ENCODE measurements at regions not wholly inside any gene's neighbourhood (a gene's known extent, or its start where the extent isn't known, plus 50 kb on each side); places are given as distances from the start of the nearest gene placed in this dataset.

GRCh38 chr19:30167976-30168635 lies 204.1 kb upstream of the ZNF536 start:
- H3K4me3 ChIP-seq (ENCODE audit: low read length) = no peak overlapping the region
- TF ChIP-seq ZNF274 (IDR thresholded peaks at IDR 0.05; ENCODE audit: low read depth, low read length) = no peak

- TF ChIP-seq ZNF274 (IDR thresholded peaks at IDR 0.05; ENCODE audit: low read depth, low read length) = no peak
- no peak overlapping the region for H3K4me3 ChIP-seq (ENCODE audit: low read length)
These were observed 203.4 kb upstream of the ZNF536 start for GRCh38 chr19:30168760-30169159.

- no peak overlapping the region for H3K4me3 ChIP-seq (ENCODE audit: low read length)
- TF ChIP-seq ZNF274 (IDR thresholded peaks at IDR 0.05; ENCODE audit: low read depth, low read length) = no peak
These were observed 202.8 kb upstream of the ZNF536 start for GRCh38 chr19:30169196-30169900.

- no peak for TF ChIP-seq ZNF274 (IDR thresholded peaks at IDR 0.05; ENCODE audit: low read depth, low read length)
These were observed 202.1 kb upstream of the ZNF536 start for GRCh38 chr19:30170081-30170480.

GRCh38 chr19:30170495-30171137 lies 201.6 kb upstream of the ZNF536 start:
- no peak overlapping the region for H3K4me3 ChIP-seq (ENCODE audit: low read length)
- TF ChIP-seq ZNF274 (IDR thresholded peaks at IDR 0.05; ENCODE audit: low read depth, low read length) = no peak

More at GRCh38 chr19:30170081-30170480, 202.1 kb upstream of the ZNF536 start:
- H3K4me3 ChIP-seq (ENCODE audit: low read length) = no peak overlapping the region

GRCh38 chr19:30171138-30171635 lies 201.0 kb upstream of the ZNF536 start:
- no peak for TF ChIP-seq ZNF274 (IDR thresholded peaks at IDR 0.05; ENCODE audit: low read depth, low read length)
- H3K4me3 ChIP-seq (ENCODE audit: low read length) = no peak overlapping the region

- TF ChIP-seq ZNF274 (IDR thresholded peaks at IDR 0.05; ENCODE audit: low read depth, low read length) = no peak
- no peak overlapping the region for H3K4me3 ChIP-seq (ENCODE audit: low read length)
These were observed 200.2 kb upstream of the ZNF536 start for GRCh38 chr19:30171795-30172612.

- no peak overlapping the region for H3K4me3 ChIP-seq (ENCODE audit: low read length)
- TF ChIP-seq ZNF274 (IDR thresholded peaks at IDR 0.05; ENCODE audit: low read depth, low read length) = no peak
These were observed 199.5 kb upstream of the ZNF536 start for GRCh38 chr19:30172613-30173242.

- TF ChIP-seq ZNF274 (IDR thresholded peaks at IDR 0.05; ENCODE audit: low read depth, low read length) = no peak
These were observed 198.4 kb upstream of the ZNF536 start for GRCh38 chr19:30173593-30174356.

GRCh38 chr19:30174357-30174645 lies 197.9 kb upstream of the ZNF536 start:
- no peak for TF ChIP-seq ZNF274 (IDR thresholded peaks at IDR 0.05; ENCODE audit: low read depth, low read length)
- no peak overlapping the region for H3K4me3 ChIP-seq (ENCODE audit: low read length)

More at GRCh38 chr19:30173593-30174356, 198.4 kb upstream of the ZNF536 start:
- H3K4me3 ChIP-seq (ENCODE audit: low read length) = no peak overlapping the region

- H3K4me3 ChIP-seq (ENCODE audit: low read length) = no peak overlapping the region
- TF ChIP-seq ZNF274 (IDR thresholded peaks at IDR 0.05; ENCODE audit: low read depth, low read length) = no peak
These were observed 197.4 kb upstream of the ZNF536 start for GRCh38 chr19:30174791-30175190.

- H3K4me3 ChIP-seq (ENCODE audit: low read length) = no peak overlapping the region
- TF ChIP-seq ZNF274 (IDR thresholded peaks at IDR 0.05; ENCODE audit: low read depth, low read length) = no peak
These were observed 196.2 kb upstream of the ZNF536 start for GRCh38 chr19:30175987-30176386.
